ENCODE measurements at regions not wholly inside any gene's neighbourhood (a gene's known extent, or its start where the extent isn't known, plus 50 kb on each side); places are given as distances from the start of the nearest gene placed in this dataset.
"Not testable (repeated sequence)": the region's sequence is repeated elsewhere in the genome, so short reads cannot be mapped to it uniquely, and the experiment has no call there.

DNA sequence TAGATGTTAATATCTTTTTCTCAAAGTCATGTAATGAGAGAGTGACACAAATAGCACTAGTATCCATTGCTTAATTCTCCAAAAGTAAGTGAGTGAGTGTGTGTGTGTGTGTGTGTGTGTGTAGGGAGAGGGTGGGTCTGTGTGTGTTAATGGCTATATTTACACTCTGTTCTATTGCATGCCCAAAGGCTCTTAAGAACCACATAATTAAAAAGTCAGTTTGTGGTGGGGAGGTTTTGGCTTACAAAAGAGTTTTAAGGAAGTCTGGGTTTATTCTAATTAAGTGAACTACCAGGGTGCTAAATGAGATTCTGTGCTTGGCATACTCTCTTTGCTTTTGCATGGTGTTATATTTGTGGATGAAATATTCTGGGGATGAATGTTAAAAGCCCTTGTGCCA is 1897.6 kb upstream of the FLRT2 start:
- H3K4me3 ChIP-seq (replicated peaks in 1 of 3; ENCODE audit: low read depth in 2 of 3, low read length in 3 of 3), result no peak overlapping the region
- Mint-ChIP-seq H3K4me1 (no peaks in the 10 kb centered on the region), H3K27ac (no peak overlapping the region), H3K4me3 (no peak overlapping the region), H3K36me3 (no peaks in the 10 kb centered on the region), H3K9me3 (peaks cover 0 to 8% (median 0%) of the 10 kb centered on the region in 7 donors), H3K27me3 (ENCODE audit: low read depth in 3 of 3) (no peaks in the 10 kb centered on the region)
- no peaks in the 10 kb centered on the region for H4K20me1 ChIP-seq (ENCODE audit: insufficient read depth, low read length)
- no peaks in the 10 kb centered on the region for H3K36me3 ChIP-seq (replicated peaks in 1 of 2; ENCODE audit: control insufficient read depth in 1 of 2, insufficient read depth in 2 of 2, low read length in 2 of 2)
- H3K27me3 ChIP-seq (ENCODE audit: control insufficient read depth in 2 of 2, insufficient read depth in 2 of 2, low read length in 2 of 2), result no peaks in the 10 kb centered on the region
- no peak for DNase-seq
- H3K9ac ChIP-seq (ENCODE audit: insufficient read depth, low read length, poor library complexity, severe bottlenecking), result no peak overlapping the region
- intact Hi-C loops (cut with micrococcal nuclease), result no loop called here
- no peaks in the 10 kb centered on the region for H3K9me3 ChIP-seq (replicated peaks in 1 of 2; ENCODE audit: control insufficient read depth in 1 of 2, insufficient read depth in 1 of 2, low read length in 2 of 2)
- TF ChIP-seq, protein P1, sequence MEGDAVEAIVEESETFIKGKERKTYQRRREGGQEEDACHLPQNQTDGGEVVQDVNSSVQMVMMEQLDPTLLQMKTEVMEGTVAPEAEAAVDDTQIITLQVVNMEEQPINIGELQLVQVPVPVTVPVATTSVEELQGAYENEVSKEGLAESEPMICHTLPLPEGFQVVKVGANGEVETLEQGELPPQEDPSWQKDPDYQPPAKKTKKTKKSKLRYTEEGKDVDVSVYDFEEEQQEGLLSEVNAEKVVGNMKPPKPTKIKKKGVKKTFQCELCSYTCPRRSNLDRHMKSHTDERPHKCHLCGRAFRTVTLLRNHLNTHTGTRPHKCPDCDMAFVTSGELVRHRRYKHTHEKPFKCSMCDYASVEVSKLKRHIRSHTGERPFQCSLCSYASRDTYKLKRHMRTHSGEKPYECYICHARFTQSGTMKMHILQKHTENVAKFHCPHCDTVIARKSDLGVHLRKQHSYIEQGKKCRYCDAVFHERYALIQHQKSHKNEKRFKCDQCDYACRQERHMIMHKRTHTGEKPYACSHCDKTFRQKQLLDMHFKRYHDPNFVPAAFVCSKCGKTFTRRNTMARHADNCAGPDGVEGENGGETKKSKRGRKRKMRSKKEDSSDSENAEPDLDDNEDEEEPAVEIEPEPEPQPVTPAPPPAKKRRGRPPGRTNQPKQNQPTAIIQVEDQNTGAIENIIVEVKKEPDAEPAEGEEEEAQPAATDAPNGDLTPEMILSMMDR (IDR thresholded peaks at IDR 0.05), result no peak
- no peaks in the 10 kb centered on the region for H3K4me1 ChIP-seq (ENCODE audit: control insufficient read depth in 1 of 2, insufficient read depth in 2 of 2, low read length in 2 of 2)
- no peak overlapping the region for H2AFZ ChIP-seq (ENCODE audit: insufficient read depth, low read depth, low read length, poor library complexity, severe bottlenecking)
- no peak overlapping the region for H3K27ac ChIP-seq (ENCODE audit: low read depth in 1 of 2, low read length in 2 of 2)
- H3K4me2 ChIP-seq (replicated peaks; ENCODE audit: extremely low read depth, low read length, poor library complexity, severe bottlenecking), result no peak overlapping the region
- H3K79me2 ChIP-seq (ENCODE audit: insufficient read depth, low read length), result no peaks in the 10 kb centered on the region

DNA sequence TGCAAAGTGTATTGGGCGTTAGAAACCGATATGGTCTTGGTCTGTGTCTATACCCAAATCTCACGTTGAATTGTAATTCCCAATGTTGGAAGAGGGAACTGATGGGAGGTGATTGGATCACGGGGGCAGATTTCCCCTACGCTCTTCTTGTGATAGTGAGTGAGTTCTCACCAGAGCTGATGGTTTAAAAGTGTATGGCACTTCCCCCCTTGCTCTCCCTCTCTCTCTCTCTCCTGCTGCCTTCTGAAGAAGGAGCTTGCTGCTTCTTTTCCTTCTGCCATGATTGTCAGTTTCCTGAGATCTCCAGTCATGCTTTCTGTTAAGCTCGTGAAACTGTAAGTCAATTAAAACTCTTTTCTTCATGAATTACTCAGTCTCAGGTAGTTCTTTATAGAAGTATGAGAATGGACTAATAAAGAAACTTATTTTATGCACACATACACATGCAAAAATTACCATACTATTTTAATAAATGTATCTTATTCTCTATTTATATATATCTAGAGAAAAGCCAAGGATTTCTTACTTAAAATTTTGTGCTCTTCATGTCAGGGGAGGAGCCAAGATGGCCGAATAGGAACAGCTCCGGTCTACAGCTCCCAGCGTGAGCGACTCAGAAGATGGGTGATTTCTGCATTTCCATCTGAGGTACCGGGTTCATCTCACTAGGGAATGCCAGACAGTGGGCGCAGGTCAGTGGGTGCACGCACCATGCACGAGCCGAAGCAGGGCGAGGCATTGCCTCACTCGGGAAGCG is 1891.0 kb upstream of the FLRT2 start:
- Histone ChIP-seq H3K27me3 (ENCODE audit: control insufficient read depth in 2 of 2, insufficient read depth in 2 of 2, low read length in 2 of 2) (no peaks in the 10 kb centered on the region), H3K4me1 (ENCODE audit: control insufficient read depth in 1 of 2, insufficient read depth in 2 of 2, low read length in 2 of 2) (no peaks in the 10 kb centered on the region), H3K36me3 (replicated peaks in 1 of 2; ENCODE audit: control insufficient read depth in 1 of 2, insufficient read depth in 2 of 2, low read length in 2 of 2) (no peaks in the 10 kb centered on the region), H3K4me2 (replicated peaks; ENCODE audit: extremely low read depth, low read length, poor library complexity, severe bottlenecking) (no peak overlapping the region), H2AFZ (ENCODE audit: insufficient read depth, low read depth, low read length, poor library complexity, severe bottlenecking) (no peak overlapping the region), H4K20me1 (ENCODE audit: insufficient read depth, low read length) (no peaks in the 10 kb centered on the region), H3K9me3 (replicated peaks in 1 of 2; ENCODE audit: control insufficient read depth in 1 of 2, insufficient read depth in 1 of 2, low read length in 2 of 2) (peaks cover 0 to 8% of the 10 kb centered on the region in 2 donors), H3K9ac (ENCODE audit: insufficient read depth, low read length, poor library complexity, severe bottlenecking) (no peak overlapping the region), H3K4me3 (replicated peaks in 1 of 3; ENCODE audit: low read depth in 2 of 3, low read length in 3 of 3) (no peak overlapping the region), H3K79me2 (ENCODE audit: insufficient read depth, low read length) (no peaks in the 10 kb centered on the region), H3K27ac (ENCODE audit: low read depth in 1 of 2, low read length in 2 of 2) (no peak overlapping the region)
- no peaks in the 10 kb centered on the region for H3K36me3 Mint-ChIP-seq
- H3K27ac Mint-ChIP-seq, result no peak overlapping the region
- no peak overlapping the region for H3K4me3 Mint-ChIP-seq
- H3K4me1 Mint-ChIP-seq, result no peaks in the 10 kb centered on the region
- 96% methylated on average over 13 of the region's 18 CpGs for WGBS (ENCODE audit: insufficient coverage)
- TF ChIP-seq, protein P1 (IDR thresholded peaks at IDR 0.05), result no peak
- DNase-seq, result no peak
- intact Hi-C loops (cut with micrococcal nuclease), result no loop called here
- peaks cover 2 to 9% (median 5%) of the 10 kb centered on the region in 7 donors for H3K9me3 Mint-ChIP-seq
- H3K27me3 Mint-ChIP-seq (ENCODE audit: low read depth in 3 of 3), result no peaks in the 10 kb centered on the region

DNA sequence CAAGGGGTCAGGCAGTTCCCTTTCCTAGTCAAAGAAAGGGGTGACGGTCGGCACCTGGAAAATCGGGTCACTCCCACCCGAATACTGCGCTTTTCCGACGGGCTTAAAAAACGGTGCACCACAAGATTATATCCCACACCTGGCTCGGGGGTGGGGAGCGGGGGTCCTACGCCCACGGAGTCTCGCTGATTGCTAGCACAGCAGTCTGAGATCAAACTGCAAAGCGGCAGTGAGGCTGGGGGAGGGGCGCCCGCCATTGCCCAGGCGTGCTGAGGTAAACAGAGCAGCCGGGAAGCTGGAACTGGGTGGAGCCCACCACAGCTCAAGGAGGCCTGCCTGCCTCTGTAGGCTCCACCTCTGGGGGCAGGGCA is 1890.5 kb upstream of the FLRT2 start:
- not testable (repeated sequence) for H3K4me3 ChIP-seq (replicated peaks in 1 of 3; ENCODE audit: low read depth in 2 of 3, low read length in 3 of 3); DNase-seq; H2AFZ ChIP-seq (ENCODE audit: insufficient read depth, low read depth, low read length, poor library complexity, severe bottlenecking)

More for the DNA sequence above, 1890.5 kb upstream of the FLRT2 start:
- H3K27me3 ChIP-seq (ENCODE audit: control insufficient read depth in 2 of 2, insufficient read depth in 2 of 2, low read length in 2 of 2); H3K36me3 ChIP-seq (replicated peaks in 1 of 2; ENCODE audit: control insufficient read depth in 1 of 2, insufficient read depth in 2 of 2, low read length in 2 of 2); H3K9me3 Mint-ChIP-seq; H3K9ac ChIP-seq (ENCODE audit: insufficient read depth, low read length, poor library complexity, severe bottlenecking); H3K4me1 ChIP-seq (ENCODE audit: control insufficient read depth in 1 of 2, insufficient read depth in 2 of 2, low read length in 2 of 2); H3K27ac Mint-ChIP-seq; intact Hi-C loops (cut with micrococcal nuclease); H3K9me3 ChIP-seq (replicated peaks in 1 of 2; ENCODE audit: control insufficient read depth in 1 of 2, insufficient read depth in 1 of 2, low read length in 2 of 2); H3K36me3 Mint-ChIP-seq; H3K4me1 Mint-ChIP-seq; H3K27ac ChIP-seq (ENCODE audit: low read depth in 1 of 2, low read length in 2 of 2); H3K27me3 Mint-ChIP-seq (ENCODE audit: low read depth in 3 of 3); H3K4me2 ChIP-seq (replicated peaks; ENCODE audit: extremely low read depth, low read length, poor library complexity, severe bottlenecking); H3K79me2 ChIP-seq (ENCODE audit: insufficient read depth, low read length); H4K20me1 ChIP-seq (ENCODE audit: insufficient read depth, low read length); H3K4me3 Mint-ChIP-seq: not testable (repeated sequence)
- WGBS (ENCODE audit: insufficient coverage), result 98% methylated on average over 12 of the region's 18 CpGs

Measured in CD14-positive monocyte (primary cell).